Keratinocyte (primary cell): ENCODE measurements at regions not wholly inside any gene's neighbourhood (a gene's known extent, or its start where the extent isn't known, plus 50 kb on each side); places are given as distances from the start of the nearest gene placed in this dataset.

Experiments used
- EZH2 ChIP-seq: IDR thresholded peaks from one replicate; pipeline ENCODE4 v1.6.1; 2012; ENCODE audit warnings: inconsistent platforms, mild to moderate bottlenecking, low read length, moderate library complexity
- TF ChIP-seq, protein P1 (sequence below), 3 experiments: IDR thresholded peaks in 1 of 3; conservative IDR thresholded peaks in 1 of 3; optimal IDR thresholded peaks in 1 of 3; 2 replicates in 2 of 3; 3 replicates in 1 of 3; pipeline versions ENCODE3 to v1.5.1; 2011; ENCODE audit warnings: low read length in 3 of 3, mild to moderate bottlenecking in 3 of 3, moderate library complexity in 2 of 3, control low read depth in 1 of 3, inconsistent platforms in 1 of 3; ENCODE audit not compliant: insufficient read depth in 2 of 3; ENCODE audit errors: extremely low read depth in 1 of 3

GRCh38 chr13:89343165-89343564, 1672.0 kb downstream of the SLITRK5 start:
- TF ChIP-seq, protein P1, sequence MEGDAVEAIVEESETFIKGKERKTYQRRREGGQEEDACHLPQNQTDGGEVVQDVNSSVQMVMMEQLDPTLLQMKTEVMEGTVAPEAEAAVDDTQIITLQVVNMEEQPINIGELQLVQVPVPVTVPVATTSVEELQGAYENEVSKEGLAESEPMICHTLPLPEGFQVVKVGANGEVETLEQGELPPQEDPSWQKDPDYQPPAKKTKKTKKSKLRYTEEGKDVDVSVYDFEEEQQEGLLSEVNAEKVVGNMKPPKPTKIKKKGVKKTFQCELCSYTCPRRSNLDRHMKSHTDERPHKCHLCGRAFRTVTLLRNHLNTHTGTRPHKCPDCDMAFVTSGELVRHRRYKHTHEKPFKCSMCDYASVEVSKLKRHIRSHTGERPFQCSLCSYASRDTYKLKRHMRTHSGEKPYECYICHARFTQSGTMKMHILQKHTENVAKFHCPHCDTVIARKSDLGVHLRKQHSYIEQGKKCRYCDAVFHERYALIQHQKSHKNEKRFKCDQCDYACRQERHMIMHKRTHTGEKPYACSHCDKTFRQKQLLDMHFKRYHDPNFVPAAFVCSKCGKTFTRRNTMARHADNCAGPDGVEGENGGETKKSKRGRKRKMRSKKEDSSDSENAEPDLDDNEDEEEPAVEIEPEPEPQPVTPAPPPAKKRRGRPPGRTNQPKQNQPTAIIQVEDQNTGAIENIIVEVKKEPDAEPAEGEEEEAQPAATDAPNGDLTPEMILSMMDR (optimal IDR thresholded peaks at IDR 0.05 in 1 of 3, IDR thresholded peaks at IDR 0.05 in 1 of 3, conservative IDR thresholded peaks at IDR 0.05 in 1 of 3; ENCODE audit: extremely low read depth in 1 of 3, insufficient read depth in 2 of 3, low read length in 3 of 3) = no peak
- no peak for TF ChIP-seq EZH2
